Stimulated activated CD4-positive, alpha-beta T cell treated with anti-CD3 and anti-CD28 coated beads, Interleukin-1b, Interleukin-23, amount 100 ng/mL, for 4 hours (primary cell): ENCODE measurements at regions not wholly inside any gene's neighbourhood (a gene's known extent, or its start where the extent isn't known, plus 50 kb on each side); places are given as distances from the start of the nearest gene placed in this dataset.

Source experiments
- DNase-seq, 2 donors: peaks; one replicate each; pipeline ENCODE4 v3.0.0-alpha.2; 2020; ENCODE audit warnings: low read depth in 2 of 2

- DNase-seq = no peak
These were observed 57.2 kb upstream of the ZDHHC17 start for GRCh38 chr12:76706761-76707160.

DNA sequence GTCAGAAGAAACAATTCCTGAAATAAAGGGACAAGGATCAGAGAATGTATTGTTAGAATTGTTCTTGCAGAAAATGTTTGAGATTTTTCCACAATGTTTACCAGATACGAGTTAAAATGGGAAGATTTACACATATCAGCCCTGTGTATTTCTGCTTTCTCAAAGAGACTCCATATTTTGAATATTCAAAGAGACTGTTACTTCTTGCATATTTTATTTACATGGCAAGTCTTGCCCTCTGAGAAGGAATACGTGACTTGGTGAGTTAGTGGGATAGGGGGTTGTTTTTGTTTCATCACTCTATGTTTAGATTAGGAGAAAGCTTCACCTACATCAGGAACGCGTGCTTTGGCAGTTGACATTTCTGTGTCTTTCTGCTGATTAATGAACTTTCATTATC is 56.1 kb upstream of the ZDHHC17 start:
- no peak for DNase-seq

GRCh38 chr12:76708296-76708695 is 55.6 kb upstream of the ZDHHC17 start:
- no peak for DNase-seq

GRCh38 chr12:76711241-76711640 is 52.7 kb upstream of the ZDHHC17 start:
- no peak for DNase-seq

DNA sequence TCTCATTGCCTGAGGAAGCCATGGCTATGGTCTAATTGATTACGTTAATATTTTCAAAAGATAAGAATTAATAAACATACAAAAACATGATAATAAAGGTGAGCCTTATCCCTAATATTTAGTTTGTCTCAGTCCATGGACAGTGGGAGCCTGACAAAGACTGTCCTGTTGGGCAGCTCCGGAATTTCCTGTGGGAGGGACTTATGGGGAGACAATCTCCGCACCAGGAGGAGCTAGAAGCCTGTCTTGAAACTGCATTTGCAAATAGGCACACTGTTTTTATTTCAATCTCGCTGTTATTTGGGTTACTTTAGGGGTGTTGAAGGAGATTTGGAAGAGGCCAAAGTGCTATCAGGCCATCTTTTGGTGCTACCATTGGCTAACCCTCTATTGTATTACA is 50.8 kb upstream of the ZDHHC17 start:
- no peak for DNase-seq

- DNase-seq = no peak
These were observed 49.9 kb upstream of the ZDHHC17 start for GRCh38 chr12:76713986-76714385.
